ENCODE measurements at regions not wholly inside any gene's neighbourhood (a gene's known extent, or its start where the extent isn't known, plus 50 kb on each side); places are given as distances from the start of the nearest gene placed in this dataset.

- no peak for TF ChIP-seq CCAR2 (IDR thresholded peaks at IDR 0.05; ENCODE audit: low read depth, low read length)
- TF ChIP-seq ZNF263 (CRISPR knock-in tag; IDR thresholded peaks at IDR 0.05; ENCODE audit: borderline replicate concordance), result no peak
- no peak for TF ChIP-seq SPI1 (IDR thresholded peaks at IDR 0.05; ENCODE audit: borderline replicate concordance, low read depth, low read length)
These were observed 90.1 kb upstream of the B3GAT1 start (continued) for GRCh38 chr11:134502153-134502550.

GRCh38 chr11:134501406-134502152 lies 89.5 kb upstream of the B3GAT1 start:
- Histone ChIP-seq H3K9me1 (ENCODE audit: control insufficient read depth, insufficient read depth, low read length) (no peaks in the 10 kb centered on the region), H4K20me1 (replicated peaks; ENCODE audit: control insufficient read depth, insufficient read depth, low read length) (no peaks in the 10 kb centered on the region; the same call in 1 of the 2 replicates), H3K36me3 (ENCODE audit: control insufficient read depth, insufficient read depth, low read length) (no peaks in the 10 kb centered on the region), H3K27ac (ENCODE audit: extremely low read depth, low read depth, low read length) (no peak overlapping the region), H3K4me3 (no peak overlapping the region), H3K9ac (ENCODE audit: insufficient read depth in 1 of 2, low read depth in 2 of 2, low read length in 2 of 2) (no peak overlapping the region), H3K79me2 (ENCODE audit: control insufficient read depth, insufficient read depth, low read length) (no peaks in the 10 kb centered on the region), H3K9me3 (replicated peaks; ENCODE audit: control insufficient read depth, insufficient read depth, low read depth, low read length) (no peaks in the 10 kb centered on the region), H2AFZ (ENCODE audit: low read depth, low read length) (no peak overlapping the region), H3K4me1 (replicated peaks in 1 of 2; ENCODE audit: control insufficient read depth in 2 of 2, insufficient read depth in 2 of 2, low read length in 2 of 2) (peaks cover 0 to 2% of the 10 kb centered on the region in 2 experiments; a peak in 1 of 5 replicates), H3K4me2 (ENCODE audit: insufficient read depth, low read length) (no peak overlapping the region), H3K27me3 (ENCODE audit: control insufficient read depth in 2 of 2, insufficient read depth in 2 of 2, low read length in 2 of 2) (peaks cover 0 to 62% of the 10 kb centered on the region in 2 experiments; a peak in 3 of 5 replicates)
- in situ Hi-C loops (cut with MboI) (no loop called here), intact Hi-C loops (cut with micrococcal nuclease) (no loop called here)
- DNase-seq (ENCODE audit: extremely low read depth in 1 of 4, low spot score in 3 of 4) (no peak), ATAC-seq (no peak; the same call in 2 of the 3 replicates), FAIRE-seq (no peak)
- no TSS peak for BruUV-seq (replicated peaks)
- TF ChIP-seq SMARCC2 (IDR thresholded peaks at IDR 0.05; ENCODE audit: low read depth), result no peak
- TF ChIP-seq, protein P1, sequence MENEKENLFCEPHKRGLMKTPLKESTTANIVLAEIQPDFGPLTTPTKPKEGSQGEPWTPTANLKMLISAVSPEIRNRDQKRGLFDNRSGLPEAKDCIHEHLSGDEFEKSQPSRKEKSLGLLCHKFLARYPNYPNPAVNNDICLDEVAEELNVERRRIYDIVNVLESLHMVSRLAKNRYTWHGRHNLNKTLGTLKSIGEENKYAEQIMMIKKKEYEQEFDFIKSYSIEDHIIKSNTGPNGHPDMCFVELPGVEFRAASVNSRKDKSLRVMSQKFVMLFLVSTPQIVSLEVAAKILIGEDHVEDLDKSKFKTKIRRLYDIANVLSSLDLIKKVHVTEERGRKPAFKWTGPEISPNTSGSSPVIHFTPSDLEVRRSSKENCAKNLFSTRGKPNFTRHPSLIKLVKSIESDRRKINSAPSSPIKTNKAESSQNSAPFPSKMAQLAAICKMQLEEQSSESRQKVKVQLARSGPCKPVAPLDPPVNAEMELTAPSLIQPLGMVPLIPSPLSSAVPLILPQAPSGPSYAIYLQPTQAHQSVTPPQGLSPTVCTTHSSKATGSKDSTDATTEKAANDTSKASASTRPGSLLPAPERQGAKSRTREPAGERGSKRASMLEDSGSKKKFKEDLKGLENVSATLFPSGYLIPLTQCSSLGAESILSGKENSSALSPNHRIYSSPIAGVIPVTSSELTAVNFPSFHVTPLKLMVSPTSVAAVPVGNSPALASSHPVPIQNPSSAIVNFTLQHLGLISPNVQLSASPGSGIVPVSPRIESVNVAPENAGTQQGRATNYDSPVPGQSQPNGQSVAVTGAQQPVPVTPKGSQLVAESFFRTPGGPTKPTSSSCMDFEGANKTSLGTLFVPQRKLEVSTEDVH (IDR thresholded peaks at IDR 0.05; ENCODE audit: low read depth, partially characterized antibody), result no peak
- no peak for TF ChIP-seq PPARD (CRISPR knock-in tag; IDR thresholded peaks at IDR 0.05)
- no peak for TF ChIP-seq SMAD3 (CRISPR knock-in tag; conservative IDR thresholded peaks at IDR 0.05)
- no peak for TF ChIP-seq TFAP4 (CRISPR knock-in tag; IDR thresholded peaks at IDR 0.05; ENCODE audit: borderline replicate concordance)
- no peak for TF ChIP-seq HEY1 (CRISPR knock-in tag; IDR thresholded peaks at IDR 0.05; ENCODE audit: borderline replicate concordance)
- ChIA-PET POLR2A (no interaction called here), CTCF (ENCODE audit: low intra/inter-chr PET ratio) (interaction anchor here (0.6 kb wide), 1 partner anchor 1129 kb away, joined by 3 read pairs; no protein-coding TSS in a partner anchor)
- WGBS (ENCODE audit: insufficient coverage, low coverage, missing lambda C conversion rate), result 5% methylated on average over 15 of the region's 16 CpGs
